ENCODE measurements at regions not wholly inside any gene's neighbourhood (a gene's known extent, or its start where the extent isn't known, plus 50 kb on each side); places are given as distances from the start of the nearest gene placed in this dataset.

DNA sequence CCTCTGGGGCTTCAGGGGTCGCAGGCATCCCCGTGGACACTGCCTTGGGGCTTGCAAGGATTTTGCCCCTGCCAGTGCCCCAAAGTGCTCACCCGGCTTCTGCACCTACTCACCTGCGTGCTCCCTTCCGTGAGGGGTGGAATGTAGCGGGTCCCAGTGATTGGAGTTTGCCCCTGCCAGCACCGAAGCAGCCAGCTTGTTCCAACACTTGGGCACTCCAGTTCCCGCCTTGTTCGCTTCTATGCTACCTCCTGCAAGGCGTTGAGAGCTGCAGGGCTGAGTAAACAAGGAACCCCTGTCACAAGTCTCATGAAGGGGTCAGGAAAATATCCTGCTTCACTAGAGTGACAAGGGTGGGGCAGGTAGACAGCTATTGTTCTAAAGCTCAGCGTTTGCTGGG lies 631.5 kb downstream of the EPHA4 start:
- no peak overlapping the region for H3K4me3 ChIP-seq (ENCODE audit: low read depth, low read length)
- no peak for DNase-seq (ENCODE audit: low read depth)
- TF ChIP-seq, protein P1, sequence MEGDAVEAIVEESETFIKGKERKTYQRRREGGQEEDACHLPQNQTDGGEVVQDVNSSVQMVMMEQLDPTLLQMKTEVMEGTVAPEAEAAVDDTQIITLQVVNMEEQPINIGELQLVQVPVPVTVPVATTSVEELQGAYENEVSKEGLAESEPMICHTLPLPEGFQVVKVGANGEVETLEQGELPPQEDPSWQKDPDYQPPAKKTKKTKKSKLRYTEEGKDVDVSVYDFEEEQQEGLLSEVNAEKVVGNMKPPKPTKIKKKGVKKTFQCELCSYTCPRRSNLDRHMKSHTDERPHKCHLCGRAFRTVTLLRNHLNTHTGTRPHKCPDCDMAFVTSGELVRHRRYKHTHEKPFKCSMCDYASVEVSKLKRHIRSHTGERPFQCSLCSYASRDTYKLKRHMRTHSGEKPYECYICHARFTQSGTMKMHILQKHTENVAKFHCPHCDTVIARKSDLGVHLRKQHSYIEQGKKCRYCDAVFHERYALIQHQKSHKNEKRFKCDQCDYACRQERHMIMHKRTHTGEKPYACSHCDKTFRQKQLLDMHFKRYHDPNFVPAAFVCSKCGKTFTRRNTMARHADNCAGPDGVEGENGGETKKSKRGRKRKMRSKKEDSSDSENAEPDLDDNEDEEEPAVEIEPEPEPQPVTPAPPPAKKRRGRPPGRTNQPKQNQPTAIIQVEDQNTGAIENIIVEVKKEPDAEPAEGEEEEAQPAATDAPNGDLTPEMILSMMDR (IDR thresholded peaks at IDR 0.05; ENCODE audit: insufficient read depth, low read depth, low read length): no peak

DNA sequence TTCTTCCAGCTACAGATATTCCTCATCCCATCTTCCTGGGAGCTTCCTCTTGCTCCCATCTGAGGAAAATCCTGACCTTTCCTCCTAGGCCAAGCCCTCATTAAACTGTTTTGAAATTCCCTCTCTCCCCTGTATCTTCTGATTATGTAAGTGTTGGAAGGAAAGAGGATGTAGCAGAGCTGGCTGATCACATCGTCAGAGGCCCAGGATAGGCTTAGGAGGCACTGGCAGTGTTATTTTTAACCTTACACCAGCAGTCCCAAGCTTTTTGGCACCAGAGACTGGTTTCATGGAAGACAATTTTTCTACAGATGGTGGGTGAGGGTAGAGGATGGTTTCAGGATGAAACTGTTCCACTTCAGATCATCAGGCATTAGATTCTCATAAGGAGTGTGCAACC lies 630.4 kb downstream of the EPHA4 start:
- no peak overlapping the region for H3K4me3 ChIP-seq (ENCODE audit: low read depth, low read length)
- TF ChIP-seq, protein P1 (IDR thresholded peaks at IDR 0.05; ENCODE audit: insufficient read depth, low read depth, low read length): no peak
- no peak for DNase-seq (ENCODE audit: low read depth)

DNA sequence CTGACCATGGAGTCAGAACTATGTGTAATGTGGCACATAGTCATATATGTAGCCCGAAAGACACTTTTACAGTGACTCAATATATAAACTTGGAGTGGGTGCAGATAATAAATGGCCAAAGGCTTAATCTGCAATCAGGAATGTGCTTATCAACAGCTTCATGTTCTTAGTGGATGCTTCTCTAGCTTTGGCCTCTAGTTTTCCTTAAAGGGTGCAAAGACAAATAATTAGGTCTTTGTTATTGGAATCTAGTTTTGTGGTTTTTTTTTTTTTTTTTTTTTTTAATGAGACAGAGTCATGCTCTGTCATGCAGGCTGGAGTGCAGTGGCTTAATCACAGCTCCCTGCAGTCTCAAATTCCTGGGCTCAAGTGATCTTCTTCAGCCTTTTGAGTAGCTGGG lies 625.6 kb downstream of the EPHA4 start:
- no peak overlapping the region for H3K4me3 ChIP-seq (ENCODE audit: low read depth, low read length)
- no peak for DNase-seq (ENCODE audit: low read depth)
- TF ChIP-seq, protein P1 (IDR thresholded peaks at IDR 0.05; ENCODE audit: insufficient read depth, low read depth, low read length): no peak

DNA sequence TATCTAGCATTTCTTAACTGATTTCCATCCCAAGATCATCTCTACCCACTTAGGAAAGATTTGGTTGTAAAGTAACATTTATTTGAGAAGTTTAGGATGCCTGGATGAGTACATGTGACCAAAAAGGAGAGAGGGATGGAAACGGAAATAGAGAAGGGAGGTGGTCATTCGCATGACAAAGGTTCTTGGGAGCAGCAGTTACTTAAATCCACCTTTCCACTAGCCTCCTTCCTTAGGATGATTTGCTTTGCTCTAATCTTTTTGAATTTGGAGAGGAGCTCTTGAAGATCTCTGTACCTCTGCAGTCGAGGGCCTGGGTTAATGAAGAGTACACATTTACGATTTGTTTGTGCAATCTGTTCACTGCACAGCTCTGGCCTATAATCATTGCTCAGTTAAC lies 623.5 kb downstream of the EPHA4 start:
- TF ChIP-seq, protein P1 (IDR thresholded peaks at IDR 0.05; ENCODE audit: insufficient read depth, low read depth, low read length): no peak
- DNase-seq (ENCODE audit: low read depth): no peak
- H3K4me3 ChIP-seq (ENCODE audit: low read depth, low read length): no peak overlapping the region

DNA sequence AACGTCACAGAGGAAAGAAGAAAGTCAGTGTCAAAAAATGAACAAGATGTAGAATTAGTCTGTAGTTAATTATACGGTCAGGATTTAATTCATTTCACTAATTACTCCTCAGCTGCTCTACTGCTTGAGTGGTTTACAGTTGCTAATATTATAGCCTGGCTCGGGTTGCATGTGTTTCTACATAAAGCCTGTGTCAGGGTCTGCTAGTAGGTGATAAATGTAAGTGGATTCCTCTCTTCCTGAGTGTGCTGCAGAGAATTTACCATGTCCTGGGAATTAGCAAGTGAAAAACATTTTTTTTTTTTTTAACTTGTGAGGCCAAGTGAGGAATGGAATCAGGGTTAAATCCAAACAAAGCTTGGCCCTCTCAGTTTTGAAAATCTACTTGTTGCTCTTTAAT lies 622.6 kb downstream of the EPHA4 start:
- TF ChIP-seq, protein P1 (IDR thresholded peaks at IDR 0.05; ENCODE audit: insufficient read depth, low read depth, low read length): no peak
- H3K4me3 ChIP-seq (ENCODE audit: low read depth, low read length): no peak overlapping the region
- no peak for DNase-seq (ENCODE audit: low read depth)

DNA sequence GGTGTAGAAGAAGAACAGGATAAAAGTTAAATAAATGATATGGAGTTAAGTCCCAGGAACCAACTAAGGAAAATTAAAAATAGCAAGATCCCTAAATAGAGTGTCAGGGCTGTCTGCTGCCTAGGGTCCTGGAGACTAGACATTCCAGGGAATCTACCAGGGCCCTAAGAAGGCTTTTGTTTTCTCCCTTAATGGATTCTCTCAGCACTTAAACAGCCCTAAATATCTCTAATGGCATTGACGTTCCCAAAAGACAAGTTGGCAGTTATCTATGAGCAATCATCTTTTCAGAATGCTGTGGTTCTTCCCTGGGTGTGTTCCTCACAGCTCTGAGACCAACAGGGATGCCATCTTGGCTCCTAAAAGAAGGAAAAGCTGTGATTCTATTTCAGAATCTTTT lies 616.3 kb downstream of the EPHA4 start:
- DNase-seq (ENCODE audit: low read depth): no peak
- no peak overlapping the region for H3K4me3 ChIP-seq (ENCODE audit: low read depth, low read length)
- TF ChIP-seq, protein P1 (IDR thresholded peaks at IDR 0.05; ENCODE audit: insufficient read depth, low read depth, low read length): no peak

DNA sequence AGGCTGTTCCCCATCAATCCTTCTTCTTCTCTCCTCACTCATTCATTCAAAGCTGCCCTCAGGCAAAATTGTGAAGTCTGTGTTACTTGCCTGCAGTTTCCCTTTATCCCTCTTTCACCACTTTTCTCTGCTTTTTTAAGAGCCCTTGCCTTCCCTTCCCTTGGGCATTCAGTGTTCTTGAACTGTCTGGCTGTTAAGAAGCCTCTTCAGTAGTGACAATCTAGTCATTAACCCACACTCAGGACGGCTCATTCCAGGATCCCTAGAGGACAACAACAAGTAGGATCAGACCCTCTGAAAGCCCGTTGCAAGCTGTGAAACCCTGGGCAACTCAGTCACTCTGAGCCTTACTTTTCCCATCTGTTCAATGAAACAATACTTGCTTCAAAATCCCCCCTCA lies 615.7 kb downstream of the EPHA4 start:
- TF ChIP-seq, protein P1 (IDR thresholded peaks at IDR 0.05; ENCODE audit: insufficient read depth, low read depth, low read length): no peak
- DNase-seq (ENCODE audit: low read depth): no peak
- no peak overlapping the region for H3K4me3 ChIP-seq (ENCODE audit: low read depth, low read length)
